ENCODE measurements at regions not wholly inside any gene's neighbourhood (a gene's known extent, or its start where the extent isn't known, plus 50 kb on each side); places are given as distances from the start of the nearest gene placed in this dataset.

GRCh38 chr12:45584336-45584735, 145.2 kb upstream of the ARID2 start:
- H3K27me3 ChIP-seq (ENCODE audit: insufficient read depth, low read depth, low read length) = no peaks in the 10 kb centered on the region
- H3K9me3 ChIP-seq (ENCODE audit: low read length) = no peaks in the 10 kb centered on the region
- H3F3A ChIP-seq (ENCODE audit: insufficient read depth, low read length, poor library complexity, severe bottlenecking) = no peaks in the 10 kb centered on the region
- H3K79me2 ChIP-seq (replicated peaks; ENCODE audit: insufficient read depth, low read length) = no peaks in the 10 kb centered on the region
- H3K36me3 ChIP-seq (ENCODE audit: insufficient read depth, low read length) = no peaks in the 10 kb centered on the region
- TF ChIP-seq MXI1 (conservative IDR thresholded peaks at IDR 0.05; ENCODE audit: poor library complexity, severe bottlenecking) = no peak
- TF ChIP-seq POLR2AphosphoS5 (IDR thresholded peaks at IDR 0.05) = no peak
- no peak overlapping the region for H3K4me3 ChIP-seq (ENCODE audit: low read length)
- H3K4me2 ChIP-seq (ENCODE audit: low read length) = no peak overlapping the region
- no peaks in the 10 kb centered on the region for H4K20me1 ChIP-seq (ENCODE audit: insufficient read depth)
- no peaks in the 10 kb centered on the region for H3K9me2 ChIP-seq (ENCODE audit: insufficient read depth, low read length)
- no peak overlapping the region for H3K9ac ChIP-seq (ENCODE audit: low read length)
- H3K27ac ChIP-seq (ENCODE audit: low read length) = no peak overlapping the region
- no peak overlapping the region for H2AFZ ChIP-seq (ENCODE audit: low read depth, low read length)

- H3K79me2 ChIP-seq (replicated peaks; ENCODE audit: insufficient read depth, low read length) = no peaks in the 10 kb centered on the region
Measured at GRCh38 chr12:45585522-45586230, 143.8 kb upstream of the ARID2 start.

GRCh38 chr12:45586486-45586885, 143.0 kb upstream of the ARID2 start:
- no peaks in the 10 kb centered on the region for H3F3A ChIP-seq (ENCODE audit: insufficient read depth, low read length, poor library complexity, severe bottlenecking)
- no peak overlapping the region for H3K27ac ChIP-seq (ENCODE audit: low read length)
- no peak overlapping the region for H3K4me3 ChIP-seq (ENCODE audit: low read length)
- TF ChIP-seq RAD21 (conservative IDR thresholded peaks at IDR 0.05) = no peak
- TF ChIP-seq REST (IDR thresholded peaks at IDR 0.05; ENCODE audit: borderline replicate concordance) = no peak
- no peak for TF ChIP-seq CTCF (IDR thresholded peaks at IDR 0.05; ENCODE audit: poor library complexity, severe bottlenecking)
- TF ChIP-seq MXI1 (conservative IDR thresholded peaks at IDR 0.05; ENCODE audit: poor library complexity, severe bottlenecking) = no peak
- TF ChIP-seq EP300 (conservative IDR thresholded peaks at IDR 0.05; ENCODE audit: poor library complexity, severe bottlenecking) = no peak
- TF ChIP-seq EZH2 (IDR thresholded peaks at IDR 0.05; ENCODE audit: borderline replicate concordance, insufficient read depth, low read length, poor library complexity, severe bottlenecking) = no peak

More at GRCh38 chr12:45585522-45586230, 143.8 kb upstream of the ARID2 start:
- H3K4me3 ChIP-seq (ENCODE audit: low read length) = no peak overlapping the region
- no peak overlapping the region for H3K27ac ChIP-seq (ENCODE audit: low read length)
- no peaks in the 10 kb centered on the region for H4K20me1 ChIP-seq (ENCODE audit: insufficient read depth)
- no peaks in the 10 kb centered on the region for H3K9me2 ChIP-seq (ENCODE audit: insufficient read depth, low read length)
- H3K9me3 ChIP-seq (ENCODE audit: low read length) = no peaks in the 10 kb centered on the region
- no peaks in the 10 kb centered on the region for H3K36me3 ChIP-seq (ENCODE audit: insufficient read depth, low read length)
- no peaks in the 10 kb centered on the region for H3K27me3 ChIP-seq (ENCODE audit: insufficient read depth, low read depth, low read length)
- no peak overlapping the region for H2AFZ ChIP-seq (ENCODE audit: low read depth, low read length)
- no peak overlapping the region for H3K4me2 ChIP-seq (ENCODE audit: low read length)
- TF ChIP-seq EZH2 (IDR thresholded peaks at IDR 0.05; ENCODE audit: borderline replicate concordance, insufficient read depth, low read length, poor library complexity, severe bottlenecking) (no peak), REST (IDR thresholded peaks at IDR 0.05; ENCODE audit: borderline replicate concordance) (no peak), EP300 (conservative IDR thresholded peaks at IDR 0.05; ENCODE audit: poor library complexity, severe bottlenecking) (no peak), POLR2AphosphoS5 (IDR thresholded peaks at IDR 0.05) (no peak), RAD21 (conservative IDR thresholded peaks at IDR 0.05) (no peak), TAF1 (IDR thresholded peaks at IDR 0.05; ENCODE audit: low read depth) (no peak), MXI1 (conservative IDR thresholded peaks at IDR 0.05; ENCODE audit: poor library complexity, severe bottlenecking) (no peak)
- H3K9ac ChIP-seq (ENCODE audit: low read length) = no peak overlapping the region
- no peaks in the 10 kb centered on the region for H3F3A ChIP-seq (ENCODE audit: insufficient read depth, low read length, poor library complexity, severe bottlenecking)

More at GRCh38 chr12:45586486-45586885, 143.0 kb upstream of the ARID2 start:
- Histone ChIP-seq H3K4me2 (ENCODE audit: low read length) (no peak overlapping the region), H3K9ac (ENCODE audit: low read length) (no peak overlapping the region), H3K79me2 (replicated peaks; ENCODE audit: insufficient read depth, low read length) (no peaks in the 10 kb centered on the region), H3K9me2 (ENCODE audit: insufficient read depth, low read length) (no peaks in the 10 kb centered on the region), H3K27me3 (ENCODE audit: insufficient read depth, low read depth, low read length) (no peaks in the 10 kb centered on the region), H3K9me3 (ENCODE audit: low read length) (no peaks in the 10 kb centered on the region), H3K36me3 (ENCODE audit: insufficient read depth, low read length) (no peaks in the 10 kb centered on the region), H2AFZ (ENCODE audit: low read depth, low read length) (no peak overlapping the region), H4K20me1 (ENCODE audit: insufficient read depth) (no peaks in the 10 kb centered on the region)

Measured in neural cell (in vitro differentiated cells).